HG02981 (cell line): ENCODE measurements at regions not wholly inside any gene's neighbourhood (a gene's known extent, or its start where the extent isn't known, plus 50 kb on each side); places are given as distances from the start of the nearest gene placed in this dataset.

Experiments
- ATAC-seq: cut with Tn5 transposase; IDR thresholded peaks from one replicate; pipeline ENCODE4 v1.9.1; 2021; ENCODE audit warnings: mild to moderate bottlenecking, moderate library complexity; ENCODE audit not compliant: unreplicated experiment

- no peak for ATAC-seq
These were observed 55.5 kb upstream of the TENM3 start for GRCh38 chr4:182187674-182188073.

- ATAC-seq = no peak
These were observed 54.6 kb upstream of the TENM3 start for GRCh38 chr4:182188622-182189021.

- ATAC-seq = no peak
These were observed 53.9 kb upstream of the TENM3 start for GRCh38 chr4:182189103-182189878.

GRCh38 chr4:182190306-182190705 lies 52.9 kb upstream of the TENM3 start:
- no peak for ATAC-seq

GRCh38 chr4:182192511-182193181 lies 50.6 kb upstream of the TENM3 start:
- no peak for ATAC-seq

- ATAC-seq = no peak
These were observed 49.9 kb upstream of the TENM3 start for GRCh38 chr4:182193311-182193710.
